ENCODE measurements at regions not wholly inside any gene's neighbourhood (a gene's known extent, or its start where the extent isn't known, plus 50 kb on each side); places are given as distances from the start of the nearest gene placed in this dataset.

DNA sequence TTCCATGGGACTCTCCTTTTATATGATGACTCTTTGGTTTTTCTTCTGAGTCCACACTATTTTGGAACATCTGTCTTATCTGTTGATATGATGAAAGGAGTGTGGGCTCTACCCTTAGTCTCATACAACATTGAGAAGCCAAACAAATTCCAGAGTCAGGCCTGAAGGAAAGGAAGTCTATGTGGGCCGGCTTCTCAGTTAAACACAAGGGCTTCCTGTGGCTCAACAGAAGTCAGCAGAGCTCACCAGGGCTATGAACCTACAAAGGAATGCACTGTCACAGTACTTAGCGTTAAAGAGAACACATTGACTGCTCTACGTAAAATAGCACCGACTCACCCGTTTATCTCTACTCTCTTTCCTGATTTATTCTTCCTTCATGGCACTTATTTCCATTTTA is 641.0 kb upstream of the FRG1 start:
- TF ChIP-seq, protein P1, sequence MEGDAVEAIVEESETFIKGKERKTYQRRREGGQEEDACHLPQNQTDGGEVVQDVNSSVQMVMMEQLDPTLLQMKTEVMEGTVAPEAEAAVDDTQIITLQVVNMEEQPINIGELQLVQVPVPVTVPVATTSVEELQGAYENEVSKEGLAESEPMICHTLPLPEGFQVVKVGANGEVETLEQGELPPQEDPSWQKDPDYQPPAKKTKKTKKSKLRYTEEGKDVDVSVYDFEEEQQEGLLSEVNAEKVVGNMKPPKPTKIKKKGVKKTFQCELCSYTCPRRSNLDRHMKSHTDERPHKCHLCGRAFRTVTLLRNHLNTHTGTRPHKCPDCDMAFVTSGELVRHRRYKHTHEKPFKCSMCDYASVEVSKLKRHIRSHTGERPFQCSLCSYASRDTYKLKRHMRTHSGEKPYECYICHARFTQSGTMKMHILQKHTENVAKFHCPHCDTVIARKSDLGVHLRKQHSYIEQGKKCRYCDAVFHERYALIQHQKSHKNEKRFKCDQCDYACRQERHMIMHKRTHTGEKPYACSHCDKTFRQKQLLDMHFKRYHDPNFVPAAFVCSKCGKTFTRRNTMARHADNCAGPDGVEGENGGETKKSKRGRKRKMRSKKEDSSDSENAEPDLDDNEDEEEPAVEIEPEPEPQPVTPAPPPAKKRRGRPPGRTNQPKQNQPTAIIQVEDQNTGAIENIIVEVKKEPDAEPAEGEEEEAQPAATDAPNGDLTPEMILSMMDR (IDR thresholded peaks at IDR 0.05): no peak
- no peak for TF ChIP-seq POLR2A (IDR thresholded peaks at IDR 0.05)
- no peak for TF ChIP-seq EP300 (IDR thresholded peaks at IDR 0.05)
